GM12892 (cell line): ENCODE measurements at regions not wholly inside any gene's neighbourhood (a gene's known extent, or its start where the extent isn't known, plus 50 kb on each side); places are given as distances from the start of the nearest gene placed in this dataset.

ENCODE experiments used
- DNase-seq: peaks from one replicate; pipeline ENCODE4 v3.0.0; 2011; ENCODE audit not compliant: insufficient read length
- FAIRE-seq: peaks from 2 replicates; lab custom pipeline; 2011; peaks lifted over from hg19 to GRCh38; lab: Jason Lieb, UNC
- POLR2A ChIP-seq: IDR thresholded peaks from 2 replicates; pipeline ENCODE4 v1.6.1; 2011; ENCODE audit warnings: low read depth, low read length, control low read depth
- POLR2AphosphoS5 ChIP-seq: IDR thresholded peaks from 2 replicates; pipeline ENCODE4 v1.6.1; 2011; ENCODE audit warnings: low read depth, low read length, control low read depth
- TAF1 ChIP-seq: IDR thresholded peaks from 2 replicates; pipeline ENCODE4 v1.6.1; 2011; ENCODE audit warnings: low read depth, mild to moderate bottlenecking, control low read depth, low read length, borderline replicate concordance

DNA sequence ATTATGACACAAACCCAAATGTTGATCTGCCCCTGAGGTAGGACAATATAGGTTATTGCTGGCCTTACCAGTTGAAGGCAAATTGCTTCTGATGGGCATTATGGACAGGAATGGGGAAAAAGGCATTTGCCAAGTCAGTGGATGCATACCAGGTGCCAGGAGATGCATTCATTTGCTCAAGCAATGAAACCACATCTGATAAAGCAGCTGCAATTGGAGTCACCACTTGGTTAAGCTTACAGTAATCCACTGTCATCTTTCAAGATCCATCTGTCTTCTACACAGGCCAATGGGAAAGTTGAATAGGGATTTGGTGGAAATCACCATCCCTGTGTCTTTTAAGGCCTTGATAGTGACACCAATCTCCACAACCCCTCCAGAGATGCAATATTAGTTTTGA lies 648.6 kb downstream of the COL12A1 start:
- DNase-seq (no peak), FAIRE-seq (no peak)
- no peak for TF ChIP-seq POLR2AphosphoS5
- no peak for TF ChIP-seq TAF1
- TF ChIP-seq POLR2A: no peak

DNA sequence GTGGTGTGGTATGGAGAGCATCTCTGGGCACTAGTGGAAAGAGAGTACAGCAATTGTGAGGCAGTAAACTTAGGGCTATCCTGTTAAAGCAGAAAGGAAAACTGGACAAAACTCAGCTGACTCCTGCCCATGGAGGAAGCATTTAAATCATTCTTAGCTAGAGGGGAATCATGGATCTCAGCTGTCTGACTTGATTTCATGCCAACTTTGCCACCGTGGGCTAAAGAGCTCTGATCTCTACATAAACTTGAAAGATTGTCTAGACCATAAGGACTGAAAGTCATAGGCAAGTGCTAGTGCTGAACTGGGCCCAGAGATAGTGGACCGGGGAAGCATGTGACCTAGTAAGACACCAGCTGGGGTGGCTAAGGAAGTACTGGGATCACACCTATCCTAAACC lies 651.8 kb downstream of the COL12A1 start:
- FAIRE-seq (no peak), DNase-seq (no peak)
- TF ChIP-seq POLR2A (no peak), TAF1 (no peak), POLR2AphosphoS5 (no peak)

DNA sequence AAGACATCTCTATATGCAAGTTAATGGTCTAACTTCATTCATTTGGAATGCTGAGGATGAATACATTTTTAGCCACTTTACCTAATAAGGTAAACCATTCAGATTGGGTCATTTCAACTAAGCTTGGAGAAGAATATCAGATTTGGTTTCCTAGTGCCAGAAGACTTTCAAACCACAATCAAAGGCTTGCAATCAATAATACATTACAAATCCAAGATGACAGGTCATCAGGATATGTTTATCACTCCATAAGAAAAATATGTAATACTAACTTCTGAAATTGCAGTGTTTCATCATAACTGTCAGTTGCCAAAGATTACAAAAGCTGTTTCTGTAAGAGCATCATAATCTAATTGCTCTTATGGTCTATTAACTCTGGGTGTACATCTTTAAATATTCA lies 654.0 kb downstream of the COL12A1 start:
- TF ChIP-seq POLR2A (no peak), POLR2AphosphoS5 (no peak), TAF1 (no peak)
- DNase-seq: no peak
- no peak for FAIRE-seq

DNA sequence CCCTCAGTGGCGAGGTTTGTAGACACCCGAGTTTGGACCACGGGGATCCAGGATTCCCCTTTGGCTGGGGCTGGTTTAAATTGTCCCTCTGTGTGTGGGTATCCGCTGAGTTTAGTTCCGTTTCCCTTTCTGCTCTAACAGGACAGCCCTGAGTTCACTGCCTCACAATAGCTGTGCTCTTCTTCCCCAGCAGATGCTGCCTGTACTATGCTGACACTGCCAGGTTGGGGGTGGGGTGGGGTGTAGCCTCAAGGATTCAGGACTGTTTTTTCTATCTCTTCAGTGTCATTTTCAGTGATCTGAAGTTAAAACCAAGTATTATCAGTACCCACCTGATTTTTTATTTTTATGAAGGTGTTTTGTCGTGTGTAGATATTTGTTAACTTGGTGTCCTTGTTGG lies 655.0 kb downstream of the COL12A1 start:
- TF ChIP-seq POLR2AphosphoS5: no peak
- no peak for TF ChIP-seq POLR2A
- TF ChIP-seq TAF1: no peak
- no peak for DNase-seq
- no peak for FAIRE-seq

DNA sequence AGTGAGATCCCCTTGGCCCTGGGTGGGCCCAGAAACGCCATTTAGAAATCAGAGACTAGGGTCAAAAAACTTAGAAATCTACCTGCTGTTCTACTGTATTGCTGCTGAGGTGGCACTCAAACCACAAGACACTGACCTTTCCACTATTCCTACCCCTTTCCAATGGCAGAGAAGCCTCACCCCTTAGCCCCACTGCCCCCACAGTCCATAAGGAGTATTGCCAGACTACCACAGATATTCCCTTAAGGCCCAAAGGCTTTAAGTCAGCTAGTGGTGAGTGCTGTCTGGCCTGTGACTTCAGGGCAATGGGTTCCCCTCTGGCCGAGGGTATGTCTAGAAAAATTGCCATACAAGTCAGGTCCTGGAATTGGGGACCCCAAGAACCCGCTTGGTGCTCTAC lies 656.1 kb downstream of the COL12A1 start:
- TF ChIP-seq POLR2AphosphoS5 (no peak), POLR2A (no peak), TAF1 (no peak)
- no peak for DNase-seq
- FAIRE-seq: no peak

DNA sequence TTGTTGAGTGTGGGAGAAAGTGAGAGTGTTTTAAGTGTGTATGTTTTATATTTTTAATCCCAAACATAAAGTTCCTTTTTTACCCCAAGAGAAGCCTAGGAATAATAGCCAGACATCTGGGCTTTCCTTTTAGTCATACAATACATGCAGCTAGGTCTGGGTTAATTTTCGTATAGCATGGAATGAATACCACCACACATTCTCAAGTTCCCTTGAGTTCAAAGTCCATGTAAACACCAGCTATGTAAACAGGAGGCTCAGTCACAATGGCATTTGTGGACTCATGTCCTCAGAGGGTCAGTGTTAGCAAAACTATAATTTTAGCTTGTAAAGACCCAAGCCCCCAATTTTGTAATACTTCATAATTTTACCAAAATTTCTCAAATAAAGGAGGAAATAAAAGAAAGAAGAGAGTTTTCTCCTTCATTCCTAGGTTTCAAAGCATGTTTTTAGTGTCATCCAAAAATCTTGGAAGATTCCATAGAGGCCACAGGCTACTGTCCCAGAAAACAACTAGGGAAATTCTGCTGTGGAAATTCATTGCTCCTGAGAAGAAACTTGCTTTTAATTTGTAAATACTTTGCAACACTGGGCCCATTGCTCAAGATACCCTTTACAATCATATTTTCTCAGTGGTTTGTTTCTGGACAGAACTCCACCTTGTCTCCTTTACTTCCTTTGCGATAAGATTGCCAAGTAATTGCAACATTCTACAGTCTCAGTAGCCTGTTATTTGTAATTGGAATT lies 671.2 kb downstream of the COL12A1 start:
- no peak for DNase-seq
- TF ChIP-seq TAF1: no peak
- TF ChIP-seq POLR2AphosphoS5: no peak
- TF ChIP-seq POLR2A: no peak
- FAIRE-seq: no peak

DNA sequence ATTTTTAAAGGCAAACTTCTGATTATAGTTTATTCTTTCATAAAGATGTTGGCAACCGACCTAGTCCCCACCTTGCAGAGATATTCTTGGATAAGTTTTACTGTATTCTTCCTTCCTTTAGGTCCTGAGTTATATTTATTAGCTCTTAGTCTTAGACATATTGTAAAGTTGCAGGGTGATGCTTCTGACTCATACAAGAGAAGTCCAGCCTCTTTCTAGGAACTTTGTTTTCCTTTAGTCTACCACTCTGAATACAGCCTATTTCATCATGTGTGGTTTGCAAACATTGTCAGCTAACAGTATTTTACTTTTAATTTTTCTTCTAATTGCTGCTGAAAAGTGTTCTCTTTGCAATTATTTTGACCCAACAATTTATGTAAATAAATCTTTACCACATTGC lies 686.7 kb downstream of the COL12A1 start:
- DNase-seq (no peak), FAIRE-seq (no peak)
- TF ChIP-seq POLR2A (no peak), TAF1 (no peak), POLR2AphosphoS5 (no peak)

DNA sequence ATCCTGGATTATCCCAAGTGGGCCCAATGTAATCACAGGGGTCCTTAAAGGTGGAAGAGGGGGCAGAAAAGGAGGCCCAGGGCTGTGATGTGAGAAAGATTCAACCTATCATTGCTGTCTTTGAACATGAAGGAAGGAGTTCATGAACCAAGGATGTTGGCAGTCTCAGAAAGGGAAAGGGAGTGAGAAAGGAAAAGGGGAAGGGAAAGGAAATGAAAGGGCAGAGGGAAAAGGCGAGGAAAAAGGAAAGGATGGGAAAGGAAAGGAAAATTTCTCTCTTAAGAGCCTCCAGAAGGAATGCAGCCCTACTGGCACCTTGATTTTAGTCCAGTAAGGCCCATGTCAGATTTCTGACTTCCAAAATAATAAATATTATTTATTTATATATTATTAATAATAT lies 687.8 kb downstream of the COL12A1 start:
- DNase-seq (no peak), FAIRE-seq (no peak)
- TF ChIP-seq POLR2AphosphoS5: no peak
- no peak for TF ChIP-seq TAF1
- TF ChIP-seq POLR2A: no peak

DNA sequence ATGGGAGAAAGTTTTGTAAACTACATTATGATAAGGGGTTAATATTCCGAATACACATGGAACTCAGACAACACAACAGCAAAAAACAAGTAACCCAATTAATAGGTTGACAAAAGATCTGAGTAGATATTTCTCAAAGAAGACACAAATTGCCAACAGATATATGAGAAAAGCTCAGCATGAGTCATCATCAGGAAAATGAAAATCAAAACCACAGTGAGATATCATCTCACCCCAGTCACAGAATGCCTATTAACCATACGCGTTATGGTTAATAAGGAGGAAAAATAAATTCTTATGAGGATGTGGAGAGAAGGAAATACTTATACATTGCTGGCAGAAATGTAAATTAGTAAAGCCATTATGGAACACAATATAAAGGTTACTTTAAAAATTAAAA lies 695.0 kb downstream of the COL12A1 start:
- DNase-seq (no peak), FAIRE-seq (no peak)
- TF ChIP-seq POLR2AphosphoS5 (no peak), TAF1 (no peak), POLR2A (no peak)

DNA sequence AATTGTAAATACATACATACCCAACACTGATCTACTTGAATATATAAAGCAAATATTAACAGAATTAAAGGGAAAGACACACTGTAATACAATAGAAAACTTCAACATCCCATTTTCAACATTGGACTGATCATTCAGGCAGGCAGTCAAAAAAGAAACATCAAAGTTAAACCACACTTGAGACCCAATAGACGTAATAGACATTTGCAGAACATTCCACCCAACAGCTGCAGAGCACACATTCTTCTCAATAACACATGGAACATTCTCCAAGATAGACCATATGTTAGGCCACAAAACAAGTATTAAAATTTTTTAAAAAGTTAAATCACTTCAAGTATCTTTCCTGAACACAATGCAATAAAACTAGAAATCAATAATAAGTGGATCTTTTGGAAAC lies 698.2 kb downstream of the COL12A1 start:
- DNase-seq: no peak
- no peak for TF ChIP-seq POLR2AphosphoS5
- no peak for TF ChIP-seq TAF1
- TF ChIP-seq POLR2A: no peak
- no peak for FAIRE-seq

DNA sequence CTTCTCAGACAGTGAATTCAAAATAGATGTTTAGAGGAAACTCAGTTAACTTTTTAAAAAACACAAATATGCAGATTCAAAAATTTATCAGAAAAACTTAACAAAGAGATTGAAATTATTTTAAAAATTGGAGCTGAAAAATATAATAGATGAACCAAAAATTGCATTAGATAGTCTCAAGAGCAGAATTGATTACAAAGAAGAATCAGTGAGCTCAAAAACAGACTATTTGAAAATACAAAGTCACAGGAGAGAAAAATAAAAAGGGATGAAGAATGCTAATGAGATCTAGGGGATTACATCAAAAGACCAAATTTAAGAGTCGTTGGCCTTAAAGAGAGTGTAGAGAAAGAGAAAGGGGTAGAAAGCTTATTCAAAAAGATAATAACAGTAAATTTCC lies 700.5 kb downstream of the COL12A1 start:
- FAIRE-seq (no peak), DNase-seq (no peak)
- TF ChIP-seq TAF1 (no peak), POLR2AphosphoS5 (no peak), POLR2A (no peak)

DNA sequence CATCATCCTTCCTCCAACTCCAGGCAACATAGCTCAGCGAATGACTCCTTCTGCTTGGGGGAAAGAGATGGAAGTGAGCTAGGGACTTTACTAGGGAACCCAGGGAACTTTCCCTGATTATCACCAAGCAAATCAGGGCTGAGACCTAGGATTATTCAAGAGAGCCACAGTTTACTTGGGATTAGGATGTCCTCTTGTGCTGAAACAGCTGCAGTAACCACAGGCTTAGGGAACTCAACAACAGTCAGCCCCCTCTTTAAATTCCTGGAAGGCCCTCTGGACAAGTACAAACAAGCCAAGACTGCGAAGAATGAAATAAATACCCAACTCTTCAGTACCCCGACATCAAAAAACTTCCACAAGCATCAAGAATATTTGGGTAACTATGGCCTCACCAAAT lies 700.9 kb downstream of the COL12A1 start:
- TF ChIP-seq POLR2AphosphoS5 (no peak), TAF1 (no peak), POLR2A (no peak)
- no peak for FAIRE-seq
- no peak for DNase-seq
